ENCODE measurements at regions not wholly inside any gene's neighbourhood (a gene's known extent, or its start where the extent isn't known, plus 50 kb on each side); places are given as distances from the start of the nearest gene placed in this dataset.

- H3K27ac ChIP-seq (ENCODE audit: low read depth, low read length, severe bottlenecking): no peak overlapping the region
- 85 to 90% methylated on average over 5 to 7 of the region's 7 CpGs for WGBS, 2 experiments (ENCODE audit: insufficient coverage in 2 of 2)
- no peaks in the 10 kb centered on the region for H3K36me3 ChIP-seq (ENCODE audit: control insufficient read depth, insufficient read depth, low read length)
- H3K9me3 ChIP-seq (ENCODE audit: control insufficient read depth, low read length): no peaks in the 10 kb centered on the region
- no peak overlapping the region for H3K4me3 ChIP-seq (ENCODE audit: extremely low read depth, insufficient read depth, low read length, poor library complexity, severe bottlenecking)
- no peaks in the 10 kb centered on the region for H3K4me1 ChIP-seq (ENCODE audit: control insufficient read depth, insufficient read depth, low read length, poor library complexity, severe bottlenecking)
Measured at GRCh38 chr2:134782107-134782506, 56.3 kb upstream of the ACMSD start.

GRCh38 chr2:134782792-134783191 lies 55.6 kb upstream of the ACMSD start:
- Histone ChIP-seq H3K9me3 (ENCODE audit: control insufficient read depth, low read length) (no peaks in the 10 kb centered on the region), H3K27ac (ENCODE audit: low read depth, low read length, severe bottlenecking) (no peak overlapping the region), H3K4me3 (ENCODE audit: extremely low read depth, insufficient read depth, low read length, poor library complexity, severe bottlenecking) (no peak overlapping the region), H3K4me1 (ENCODE audit: control insufficient read depth, insufficient read depth, low read length, poor library complexity, severe bottlenecking) (no peaks in the 10 kb centered on the region), H3K36me3 (ENCODE audit: control insufficient read depth, insufficient read depth, low read length) (no peaks in the 10 kb centered on the region)
- 79 to 80% methylated on average over 1 to 2 of the region's 3 CpGs for WGBS, 2 experiments (ENCODE audit: insufficient coverage in 2 of 2)

GRCh38 chr2:134783912-134784311 lies 54.5 kb upstream of the ACMSD start:
- H3K9me3 ChIP-seq (ENCODE audit: control insufficient read depth, low read length): no peaks in the 10 kb centered on the region
- WGBS, 2 experiments (ENCODE audit: insufficient coverage in 2 of 2): 78 to 90% methylated on average over 1 to 2 of the region's 2 CpGs
- no peaks in the 10 kb centered on the region for H3K4me1 ChIP-seq (ENCODE audit: control insufficient read depth, insufficient read depth, low read length, poor library complexity, severe bottlenecking)
- H3K36me3 ChIP-seq (ENCODE audit: control insufficient read depth, insufficient read depth, low read length): no peaks in the 10 kb centered on the region
- no peak overlapping the region for H3K27ac ChIP-seq (ENCODE audit: low read depth, low read length, severe bottlenecking)
- no peak overlapping the region for H3K4me3 ChIP-seq (ENCODE audit: extremely low read depth, insufficient read depth, low read length, poor library complexity, severe bottlenecking)

- H3K27ac ChIP-seq (ENCODE audit: low read depth, low read length, severe bottlenecking): no peak overlapping the region
- no peaks in the 10 kb centered on the region for H3K9me3 ChIP-seq (ENCODE audit: control insufficient read depth, low read length)
- 87 to 93% methylated on average over 7 to 8 of the region's 8 CpGs for WGBS, 2 experiments (ENCODE audit: insufficient coverage in 2 of 2)
- H3K4me1 ChIP-seq (ENCODE audit: control insufficient read depth, insufficient read depth, low read length, poor library complexity, severe bottlenecking): no peaks in the 10 kb centered on the region
- H3K4me3 ChIP-seq (ENCODE audit: extremely low read depth, insufficient read depth, low read length, poor library complexity, severe bottlenecking): no peak overlapping the region
- H3K36me3 ChIP-seq (ENCODE audit: control insufficient read depth, insufficient read depth, low read length): no peaks in the 10 kb centered on the region
Measured at GRCh38 chr2:134785659-134786430, 52.6 kb upstream of the ACMSD start.

- whole genome bisulfite sequencing, 2 experiments (ENCODE audit: insufficient coverage in 2 of 2): 60 to 100% methylated on average over 1 of the region's 2 CpGs
- no peaks in the 10 kb centered on the region for H3K4me1 ChIP-seq (ENCODE audit: control insufficient read depth, insufficient read depth, low read length, poor library complexity, severe bottlenecking)
- no peak overlapping the region for H3K27ac ChIP-seq (ENCODE audit: low read depth, low read length, severe bottlenecking)
- H3K9me3 ChIP-seq (ENCODE audit: control insufficient read depth, low read length): no peaks in the 10 kb centered on the region
- no peaks in the 10 kb centered on the region for H3K36me3 ChIP-seq (ENCODE audit: control insufficient read depth, insufficient read depth, low read length)
- H3K4me3 ChIP-seq (ENCODE audit: extremely low read depth, insufficient read depth, low read length, poor library complexity, severe bottlenecking): no peak overlapping the region
Measured at GRCh38 chr2:134788417-134788816, 50.0 kb upstream of the ACMSD start.
